ENCODE measurements at regions not wholly inside any gene's neighbourhood (a gene's known extent, or its start where the extent isn't known, plus 50 kb on each side); places are given as distances from the start of the nearest gene placed in this dataset.

DNA sequence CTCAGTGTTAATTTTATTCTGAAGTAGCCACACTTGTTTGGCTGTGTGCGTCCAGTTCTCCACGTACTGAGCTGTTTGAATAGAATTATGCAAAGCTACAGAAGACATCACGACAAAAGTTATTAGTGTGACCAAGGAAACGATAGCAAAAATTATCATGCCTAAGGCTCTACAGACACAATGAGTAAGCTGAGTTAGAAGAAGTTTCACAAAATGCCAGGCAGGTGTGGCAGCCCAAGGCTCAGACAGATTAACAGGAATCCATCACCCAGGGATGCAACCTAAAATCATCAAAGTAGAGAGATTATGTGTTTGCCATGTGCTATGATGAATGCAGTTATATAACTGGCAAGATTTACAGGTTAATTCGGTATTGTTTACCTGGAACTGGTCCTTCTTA, 73.1 kb upstream of the INCENP start:
- peaks cover 0 to 18% of the 10 kb centered on the region in 2 donors for H3K4me1 Mint-ChIP-seq (ENCODE audit: low read depth in 2 of 2)
- ATAC-seq (no peak), DNase-seq (ENCODE audit: low spot score) (no peak)
- no peak overlapping the region for H3K4me3 Mint-ChIP-seq
- no peak overlapping the region for H3K27ac Mint-ChIP-seq
- H3K9me3 Mint-ChIP-seq, result no peaks in the 10 kb centered on the region
- no peaks in the 10 kb centered on the region for H3K36me3 Mint-ChIP-seq
- peaks cover 8 to 9% of the 10 kb centered on the region in 2 donors for H3K27me3 Mint-ChIP-seq

DNA sequence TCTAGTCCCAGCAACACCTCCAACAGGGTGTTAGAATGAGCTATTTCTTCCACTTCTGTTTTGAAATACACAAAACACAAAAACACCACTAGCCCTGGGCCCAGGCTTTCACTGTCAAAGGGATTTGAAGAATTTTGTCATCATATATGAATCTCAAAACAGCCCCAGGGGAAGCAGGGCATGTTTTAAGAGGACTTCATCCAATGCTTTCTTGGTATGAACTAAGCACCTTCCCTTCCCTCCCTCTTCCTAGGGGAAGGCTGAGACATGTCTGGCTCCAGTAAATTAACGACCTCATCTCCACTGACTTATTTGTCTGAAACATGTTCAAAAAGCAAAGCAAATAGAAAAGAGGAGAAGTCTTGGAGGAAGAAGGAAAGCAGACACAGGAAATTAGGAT, 75.7 kb upstream of the INCENP start:
- DNase-seq (ENCODE audit: low spot score), result no peak
- H3K27me3 Mint-ChIP-seq, result peaks cover 8 to 21% of the 10 kb centered on the region in 2 donors
- ATAC-seq, result no peak
- peak overlapping the region in 1 of 2 donors; percentile 64 for H3K27ac Mint-ChIP-seq
- H3K9me3 Mint-ChIP-seq, result no peaks in the 10 kb centered on the region
- H3K36me3 Mint-ChIP-seq, result no peaks in the 10 kb centered on the region
- peaks cover 0 to 10% of the 10 kb centered on the region in 2 donors for H3K4me1 Mint-ChIP-seq (ENCODE audit: low read depth in 2 of 2)
- no peak overlapping the region for H3K4me3 Mint-ChIP-seq

DNA sequence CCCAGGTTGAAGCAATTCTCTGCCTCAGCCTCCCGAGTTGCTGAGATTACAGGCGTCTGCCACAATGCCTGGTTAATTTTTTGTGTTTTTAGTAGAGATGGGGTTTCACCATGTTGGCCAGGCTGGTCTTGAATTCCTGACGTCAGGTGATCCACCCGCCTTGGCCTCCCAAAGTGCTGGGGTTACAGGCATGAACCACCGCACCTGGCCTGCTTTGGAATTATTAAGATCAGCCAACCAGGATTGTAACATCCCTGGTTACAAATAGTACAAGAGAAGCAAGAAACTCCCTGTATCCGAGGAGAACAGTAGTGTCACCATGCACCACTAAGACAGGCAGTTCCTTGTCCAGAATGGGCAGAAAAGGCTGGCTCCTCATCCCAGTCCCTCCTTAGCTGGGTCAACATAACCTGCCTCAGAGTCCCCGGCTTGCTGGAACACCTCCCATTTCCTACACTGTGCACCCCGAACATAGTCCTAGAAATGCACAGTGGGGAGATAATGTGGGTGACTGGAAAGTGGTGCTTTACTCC, 77.2 kb upstream of the INCENP start:
- no peaks in the 10 kb centered on the region for H3K36me3 Mint-ChIP-seq
- no peak for DNase-seq (ENCODE audit: low spot score)
- peaks cover 5 to 15% of the 10 kb centered on the region in 2 donors for H3K4me1 Mint-ChIP-seq (ENCODE audit: low read depth in 2 of 2)
- H3K27ac Mint-ChIP-seq, result peak overlapping the region in 1 of 2 donors; percentile 64
- ATAC-seq, result no peak
- peaks cover 4 to 21% of the 10 kb centered on the region in 2 donors for H3K27me3 Mint-ChIP-seq
- no peak overlapping the region for H3K4me3 Mint-ChIP-seq
- H3K9me3 Mint-ChIP-seq, result no peaks in the 10 kb centered on the region

DNA sequence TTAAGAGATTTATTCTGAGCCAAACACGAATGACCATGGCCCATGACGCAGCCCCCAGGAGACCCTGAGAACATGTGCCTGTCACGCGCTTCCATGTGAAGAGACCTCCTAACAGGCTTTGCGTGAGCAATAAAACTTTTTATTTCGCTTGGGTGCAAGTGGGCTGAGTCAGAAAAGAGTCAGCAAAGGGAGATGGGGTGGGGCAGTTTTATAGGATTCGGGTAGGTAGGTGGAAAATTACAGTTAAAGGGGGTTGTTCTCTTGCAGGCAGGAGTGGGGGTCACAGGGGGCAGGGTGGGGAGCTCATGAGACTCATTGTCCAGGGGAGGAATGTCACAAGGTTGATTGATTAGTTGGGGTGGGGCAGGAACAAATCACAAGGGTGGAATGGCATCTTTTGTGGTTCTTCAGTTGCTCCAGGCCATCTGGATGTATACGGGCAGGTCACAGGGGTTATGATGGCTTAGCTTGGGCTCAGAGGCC, 77.2 kb upstream of the FTH1 start:
- peak overlapping the region in 1 of 2 donors; percentile 49 for H3K27ac Mint-ChIP-seq
- H3K27me3 Mint-ChIP-seq, result peaks cover 4 to 21% of the 10 kb centered on the region in 2 donors
- DNase-seq (ENCODE audit: low spot score) (no peak), ATAC-seq (no peak)
- no peak overlapping the region for H3K4me3 Mint-ChIP-seq
- H3K9me3 Mint-ChIP-seq, result no peaks in the 10 kb centered on the region
- H3K4me1 Mint-ChIP-seq (ENCODE audit: low read depth in 2 of 2), result peaks cover 5 to 15% of the 10 kb centered on the region in 2 donors
- H3K36me3 Mint-ChIP-seq, result no peaks in the 10 kb centered on the region

DNA sequence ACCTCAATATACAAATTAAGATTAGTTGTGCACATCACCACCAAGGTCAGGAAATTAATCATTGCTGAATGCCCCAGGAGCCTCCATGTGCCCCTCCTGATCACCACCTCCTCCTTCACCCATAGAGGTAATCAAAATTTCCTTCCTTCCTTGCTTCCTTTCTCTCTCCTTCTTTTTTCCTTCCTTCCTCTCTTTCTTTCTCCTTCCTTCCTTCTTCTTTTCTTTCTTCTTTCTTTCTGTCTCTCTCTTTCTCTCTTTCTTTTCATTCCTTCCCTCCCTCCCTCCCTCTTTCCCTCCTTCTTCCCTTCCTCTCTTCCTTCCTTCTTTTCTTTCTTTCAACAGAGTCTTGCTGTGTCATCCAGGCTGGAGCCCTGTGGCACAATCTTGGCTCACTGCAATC, 67.9 kb upstream of the FTH1 start:
- no peaks in the 10 kb centered on the region for H3K9me3 Mint-ChIP-seq
- H3K27ac Mint-ChIP-seq, result no peak overlapping the region
- peaks cover 8% of the 10 kb centered on the region for H3K36me3 Mint-ChIP-seq
- ATAC-seq, result no peak
- no peak overlapping the region for H3K4me3 Mint-ChIP-seq
- no peak for DNase-seq (ENCODE audit: low spot score)
- peaks cover 6 to 24% of the 10 kb centered on the region in 2 donors for H3K4me1 Mint-ChIP-seq (ENCODE audit: low read depth in 2 of 2)
- peaks cover 9 to 17% of the 10 kb centered on the region in 2 donors for H3K27me3 Mint-ChIP-seq

DNA sequence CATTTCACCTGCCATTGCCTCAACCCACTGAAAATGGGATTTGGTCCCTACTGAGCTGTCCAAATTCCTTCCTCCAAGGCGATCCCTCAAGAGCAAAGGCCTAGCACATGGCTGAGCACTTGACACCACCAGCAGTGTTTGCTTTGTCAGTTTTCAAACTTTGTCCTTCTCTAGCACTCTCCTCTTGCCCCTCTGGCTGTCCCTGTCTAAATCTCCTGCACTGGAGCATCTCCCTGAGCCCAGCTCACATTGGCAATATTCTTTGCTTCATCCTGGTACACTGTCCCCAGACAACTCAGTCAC, 66.6 kb upstream of the FTH1 start:
- H3K27me3 Mint-ChIP-seq, result peaks cover 9 to 13% of the 10 kb centered on the region in 2 donors
- H3K27ac Mint-ChIP-seq, result peak overlapping the region; percentile 10 to 28
- DNase-seq (ENCODE audit: low spot score) (no peak), ATAC-seq (no peak)
- peaks cover 6 to 24% of the 10 kb centered on the region in 2 donors for H3K4me1 Mint-ChIP-seq (ENCODE audit: low read depth in 2 of 2)
- H3K36me3 Mint-ChIP-seq, result peaks cover 8% of the 10 kb centered on the region
- H3K9me3 Mint-ChIP-seq, result no peaks in the 10 kb centered on the region
- H3K4me3 Mint-ChIP-seq, result no peak overlapping the region

DNA sequence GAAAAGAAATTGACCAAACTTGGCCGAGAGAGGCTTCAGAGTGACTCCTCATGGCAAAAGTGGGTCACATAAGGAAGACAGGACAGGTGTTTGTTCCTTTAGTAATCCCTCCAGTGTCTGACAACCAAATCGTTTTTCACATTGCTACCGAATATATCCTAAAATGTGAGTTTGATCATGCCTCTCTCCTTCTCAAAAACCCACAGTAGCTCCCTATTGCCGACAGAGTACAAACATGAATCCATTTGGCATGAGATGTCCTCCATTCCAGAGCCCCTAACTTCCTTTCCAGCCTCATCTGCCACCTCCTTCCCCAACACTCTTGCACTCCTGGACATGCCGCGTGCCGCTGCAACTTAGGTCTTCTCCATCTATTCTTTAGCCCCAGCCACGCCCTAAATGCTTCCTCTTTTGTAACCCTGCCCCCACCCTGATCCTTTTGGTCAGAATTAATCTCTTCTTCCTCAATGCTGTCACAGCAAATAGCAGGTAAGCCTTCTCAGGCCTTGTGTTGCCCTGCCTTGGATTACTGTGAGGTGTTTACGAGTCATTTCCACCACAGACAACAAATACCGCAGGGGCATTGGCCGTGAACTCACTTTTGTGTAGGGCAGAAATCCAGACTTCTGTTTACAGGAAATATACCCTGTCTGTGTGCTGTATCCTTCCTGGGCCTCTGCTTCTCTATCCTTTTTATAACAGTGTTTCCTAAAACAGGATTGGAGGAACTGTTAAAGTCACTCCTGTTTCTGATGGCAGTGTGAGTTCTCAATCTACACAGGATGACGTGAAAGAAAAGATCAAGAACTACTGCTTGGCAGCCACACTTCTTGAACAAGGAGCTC, 66.0 kb upstream of the FTH1 start:
- Mint-ChIP-seq H3K27ac (peak overlapping the region; percentile 10 to 28), H3K4me1 (ENCODE audit: low read depth in 2 of 2) (peaks cover 6 to 24% of the 10 kb centered on the region in 2 donors), H3K27me3 (peaks cover 8 to 9% of the 10 kb centered on the region in 2 donors), H3K36me3 (peaks cover 8% of the 10 kb centered on the region), H3K4me3 (peak overlapping the region; percentile 11), H3K9me3 (no peaks in the 10 kb centered on the region)
- DNase-seq (ENCODE audit: low spot score) (no peak), ATAC-seq (peak in 1 of 2 donors; percentile 59)

DNA sequence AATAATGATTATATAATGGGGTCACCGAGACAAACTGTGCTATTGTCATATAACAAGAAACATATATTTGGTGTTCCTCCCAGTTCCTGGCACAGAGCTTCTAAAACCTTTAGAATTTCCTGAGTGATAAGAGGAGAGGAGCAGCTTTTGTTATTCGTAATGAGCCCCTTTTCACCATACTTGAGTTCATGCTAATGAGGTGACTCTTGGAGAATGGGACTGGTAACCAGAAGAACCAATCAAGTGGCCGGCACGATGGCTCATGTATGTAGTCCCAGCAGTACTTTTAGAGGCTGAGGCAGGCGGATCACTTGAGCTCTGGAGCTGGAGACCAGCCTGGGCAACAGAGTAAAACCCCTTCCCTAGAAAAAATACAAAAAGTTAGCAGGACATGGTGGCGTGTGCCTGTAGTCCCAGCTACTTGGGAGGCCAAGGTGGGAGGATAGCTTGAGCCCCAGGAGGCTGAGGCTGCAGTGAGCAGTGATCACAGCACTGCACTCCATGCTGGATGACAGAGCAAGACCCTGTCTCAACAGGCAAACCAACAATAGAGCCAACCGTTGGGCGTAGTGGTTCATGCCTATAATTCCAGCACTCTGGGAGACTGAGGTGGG, 62.7 kb upstream of the FTH1 start:
- H3K27me3 Mint-ChIP-seq, result peaks cover 0 to under 1% of the 10 kb centered on the region in 2 donors
- H3K4me1 Mint-ChIP-seq (ENCODE audit: low read depth in 2 of 2), result peaks cover 20 to 29% of the 10 kb centered on the region in 2 donors
- DNase-seq (ENCODE audit: low spot score) (no peak), ATAC-seq (no peak)
- H3K36me3 Mint-ChIP-seq, result peaks cover 8% of the 10 kb centered on the region
- H3K9me3 Mint-ChIP-seq, result no peaks in the 10 kb centered on the region
- H3K4me3 Mint-ChIP-seq, result no peak overlapping the region
- H3K27ac Mint-ChIP-seq, result no peak overlapping the region

DNA sequence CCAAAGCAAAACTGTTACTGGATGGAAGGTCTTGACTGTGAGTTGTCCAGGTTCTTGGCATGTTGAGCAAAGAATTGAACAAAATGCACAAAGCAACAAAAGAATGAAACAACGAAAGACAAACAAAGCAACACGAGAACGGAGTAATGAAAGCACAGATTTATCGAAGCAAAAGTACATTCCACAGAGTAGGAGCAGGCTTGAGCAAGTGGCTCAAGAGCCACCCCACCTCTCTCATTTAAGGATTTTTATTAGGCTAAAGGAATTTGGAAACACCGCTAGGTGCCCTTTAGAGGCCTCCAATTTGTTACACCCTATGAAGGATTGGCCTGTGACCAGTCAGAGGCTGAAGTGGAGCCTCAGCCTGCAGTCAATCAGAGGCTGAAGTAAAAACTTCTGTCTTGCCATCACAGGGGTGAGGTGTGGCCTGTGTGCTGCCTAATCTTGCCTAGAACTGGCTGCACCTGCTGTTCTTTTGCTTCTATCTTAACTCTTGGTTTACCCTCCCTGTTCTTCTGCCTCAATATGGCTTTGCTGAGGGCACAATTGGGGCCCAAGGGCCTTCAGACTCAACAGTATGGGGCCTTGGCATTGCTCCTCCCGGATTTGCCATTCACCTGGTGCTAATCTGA, 59.4 kb upstream of the FTH1 start:
- Mint-ChIP-seq H3K36me3 (peaks cover 5% of the 10 kb centered on the region), H3K27ac (peak overlapping the region; percentile 93 to 96), H3K27me3 (no peaks in the 10 kb centered on the region), H3K4me3 (peak overlapping the region; percentile 44), H3K9me3 (peaks cover 4% of the 10 kb centered on the region), H3K4me1 (ENCODE audit: low read depth in 2 of 2) (peaks cover 33 to 39% of the 10 kb centered on the region in 2 donors)
- ATAC-seq (no peak), DNase-seq (ENCODE audit: low spot score) (no peak)

DNA sequence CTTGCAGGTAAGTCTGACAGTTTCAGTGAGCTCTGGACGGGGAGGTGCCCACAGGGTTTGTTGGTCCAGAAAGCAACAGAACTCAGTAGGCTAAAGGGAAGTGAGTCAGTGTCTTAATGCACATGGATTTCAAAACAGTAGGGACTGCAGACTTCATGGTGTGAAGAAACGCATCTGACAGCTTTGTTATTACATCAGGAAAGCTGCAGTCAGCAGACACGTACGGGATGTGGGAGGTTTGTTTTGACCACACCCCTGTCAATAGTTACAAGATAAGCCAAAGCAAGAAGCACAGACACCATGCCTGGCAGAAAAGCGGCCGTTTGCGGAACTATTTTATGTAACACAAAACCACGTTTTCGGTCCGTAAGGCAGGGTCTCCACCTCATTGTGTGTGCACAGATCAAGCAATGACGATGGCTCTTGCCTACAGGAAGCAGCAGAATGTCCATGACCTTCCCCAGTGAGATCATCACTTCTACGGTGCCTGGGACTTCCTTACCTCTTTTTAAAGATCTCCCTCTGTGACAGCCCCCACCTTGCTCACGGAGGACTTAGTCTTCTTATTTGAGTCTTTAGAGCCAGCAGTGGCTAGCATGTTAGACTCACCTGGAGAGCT, 58.2 kb upstream of the FTH1 start:
- Mint-ChIP-seq H3K36me3 (peaks cover 12% of the 10 kb centered on the region), H3K4me1 (ENCODE audit: low read depth in 2 of 2) (peaks cover 33 to 46% of the 10 kb centered on the region in 2 donors), H3K27me3 (no peaks in the 10 kb centered on the region), H3K4me3 (peak overlapping the region; percentile 72), H3K27ac (peak overlapping the region; percentile 93 to 96), H3K9me3 (peaks cover 10% of the 10 kb centered on the region)
- DNase-seq (ENCODE audit: low spot score) (peak; percentile 89), ATAC-seq (peak; percentile 94 to 95)

DNA sequence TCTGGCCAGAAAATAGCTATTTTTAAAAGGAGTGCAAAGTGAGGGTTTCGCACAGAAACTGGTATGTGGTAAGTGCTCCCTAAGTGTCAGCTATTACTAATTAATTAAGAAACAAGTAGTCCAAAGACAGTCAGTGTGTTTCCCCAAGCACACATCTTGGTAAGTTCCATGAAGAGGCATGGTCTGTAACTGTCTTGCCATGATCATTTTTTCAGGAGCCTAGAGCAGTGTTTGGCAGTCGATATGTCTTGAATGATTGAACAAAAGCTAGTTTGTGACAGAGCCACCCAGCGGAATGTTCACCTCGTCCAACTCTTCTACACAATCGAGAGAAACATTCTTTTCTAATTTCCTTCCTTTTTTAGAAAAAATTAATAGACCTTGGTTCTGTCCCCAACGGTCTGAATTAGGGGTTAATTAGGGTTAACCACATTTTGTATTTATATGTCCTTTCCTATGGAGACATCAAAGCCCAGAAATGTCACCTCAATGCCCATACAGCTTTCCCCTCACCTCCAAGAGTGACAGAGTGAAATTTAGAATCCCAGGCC, 57.6 kb upstream of the FTH1 start:
- Mint-ChIP-seq H3K4me3 (peak overlapping the region; percentile 72), H3K36me3 (peaks cover 12% of the 10 kb centered on the region), H3K27ac (peak overlapping the region; percentile 93 to 96), H3K4me1 (ENCODE audit: low read depth in 2 of 2) (peaks cover 33 to 50% of the 10 kb centered on the region in 2 donors), H3K27me3 (no peaks in the 10 kb centered on the region), H3K9me3 (peaks cover 10% of the 10 kb centered on the region)
- DNase-seq (ENCODE audit: low spot score) (no peak), ATAC-seq (no peak)

DNA sequence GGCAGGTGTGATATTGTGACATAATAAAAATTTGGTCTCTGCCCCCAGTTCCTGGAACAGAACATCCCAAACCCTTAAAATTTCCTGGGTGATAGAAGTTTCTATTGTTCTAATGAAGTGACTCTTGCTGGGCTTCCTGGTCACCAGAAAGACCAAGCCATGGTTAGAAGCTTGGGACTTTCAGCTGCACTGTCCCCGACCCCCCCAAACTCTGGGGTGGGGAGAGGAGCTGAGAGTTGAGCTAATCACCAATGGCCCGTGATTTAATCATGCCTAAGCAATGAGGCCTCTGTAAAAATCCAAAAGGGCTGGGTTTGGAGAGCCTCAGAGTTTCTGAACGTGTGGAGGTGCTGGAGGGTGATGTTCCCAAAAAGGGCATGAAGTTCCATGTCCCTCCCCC, 54.8 kb upstream of the FTH1 start:
- Mint-ChIP-seq H3K9me3 (peaks cover 10% of the 10 kb centered on the region), H3K27me3 (no peaks in the 10 kb centered on the region), H3K4me1 (ENCODE audit: low read depth in 2 of 2) (peaks cover 41 to 61% of the 10 kb centered on the region in 2 donors), H3K4me3 (peak overlapping the region; percentile 14), H3K27ac (peak overlapping the region; percentile 72 to 93), H3K36me3 (peaks cover 12% of the 10 kb centered on the region)
- ATAC-seq, result peak in 1 of 2 donors; percentile 28
- DNase-seq (ENCODE audit: low spot score), result peak; percentile 80

DNA sequence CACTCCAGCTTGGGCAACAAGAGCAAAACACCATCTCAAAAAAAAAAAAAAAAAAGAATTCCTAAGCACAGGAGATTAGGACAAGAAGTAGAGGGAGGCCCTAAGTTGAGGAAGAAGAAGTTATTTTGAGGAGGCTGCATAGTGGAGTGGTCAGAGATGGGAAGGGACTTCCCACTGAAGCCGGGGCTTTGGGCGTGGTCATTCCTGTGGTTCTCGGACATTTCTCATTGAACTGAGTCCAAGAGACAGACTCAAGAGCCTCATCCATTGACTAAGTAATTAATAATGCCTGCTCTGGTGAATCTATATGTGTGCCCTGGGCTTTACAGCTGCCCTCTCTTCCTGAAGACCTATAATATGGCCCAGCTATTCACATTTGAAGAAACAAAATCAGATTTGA, 53.2 kb upstream of the FTH1 start:
- DNase-seq (ENCODE audit: low spot score) (no peak), ATAC-seq (no peak)
- H3K4me1 Mint-ChIP-seq (ENCODE audit: low read depth in 2 of 2), result peaks cover 41 to 62% of the 10 kb centered on the region in 2 donors
- no peaks in the 10 kb centered on the region for H3K27me3 Mint-ChIP-seq
- peak overlapping the region; percentile 15 to 93 for H3K27ac Mint-ChIP-seq
- H3K9me3 Mint-ChIP-seq, result peaks cover 10% of the 10 kb centered on the region
- no peak overlapping the region for H3K4me3 Mint-ChIP-seq
- H3K36me3 Mint-ChIP-seq, result peaks cover 12% of the 10 kb centered on the region

Data from natural killer cell treated with Interleukin-12 subunit alpha and Interleukin-12 subunit beta and Interleukin-15 and Interleukin-18, amount 100 ng/mL, for 72 hours (primary cell).